ENCODE measurements at regions not wholly inside any gene's neighbourhood (a gene's known extent, or its start where the extent isn't known, plus 50 kb on each side); places are given as distances from the start of the nearest gene placed in this dataset.

- Histone ChIP-seq H2AK5ac (ENCODE audit: low read depth, low read length) (no peak overlapping the region; the same call in 1 of the 2 replicates), H3K27me3 (ENCODE audit: control insufficient read depth, insufficient read depth, low read length) (no peaks in the 10 kb centered on the region), H3K23ac (ENCODE audit: low read depth, low read length) (no peak overlapping the region), H3K79me1 (ENCODE audit: low read depth in 1 of 2, low read length in 2 of 2) (no peaks in the 10 kb centered on the region), H2AK9ac (replicated peaks; ENCODE audit: low read depth, low read length, poor library complexity) (no peak overlapping the region), H3K36me3 (ENCODE audit: control insufficient read depth, insufficient read depth, low read length) (no peaks in the 10 kb centered on the region), H2BK15ac (ENCODE audit: low read depth, low read length) (no peak overlapping the region), H2BK5ac (ENCODE audit: low read depth, low read length, poor library complexity, severe bottlenecking) (no peak overlapping the region), H4K20me1 (ENCODE audit: insufficient read depth, low read length) (no peaks in the 10 kb centered on the region), H3K9me3 (ENCODE audit: control insufficient read depth, insufficient read depth, low read length) (no peaks in the 10 kb centered on the region), H3K9ac (ENCODE audit: low read depth, low read length) (no peak overlapping the region), H3K4me3 (ENCODE audit: insufficient read depth, low read depth, low read length) (no peak overlapping the region), H3K56ac (ENCODE audit: extremely low read depth, insufficient read depth, low read length) (no peak overlapping the region), H3K4me1 (ENCODE audit: control insufficient read depth, insufficient read depth, low read length) (no peaks in the 10 kb centered on the region), H2BK20ac (ENCODE audit: low read depth, low read length) (no peak overlapping the region), H2BK120ac (ENCODE audit: low read depth, low read length) (no peak overlapping the region), H3K14ac (replicated peaks; ENCODE audit: low read depth, low read length) (no peak overlapping the region), H4K91ac (ENCODE audit: insufficient read depth, low read depth, low read length) (no peak overlapping the region), H3K18ac (ENCODE audit: low read depth, low read length) (no peak overlapping the region), H3K27ac (ENCODE audit: insufficient read depth, low read length) (no peak overlapping the region), H3K4me2 (ENCODE audit: low read depth, low read length) (no peak overlapping the region), H4K8ac (ENCODE audit: low read depth in 2 of 2, low read length in 2 of 2) (no peak overlapping the region), H3K9me1 (ENCODE audit: insufficient read depth, low read length) (no peaks in the 10 kb centered on the region), H3K4ac (ENCODE audit: low read depth, low read length) (no peak overlapping the region), H4K5ac (ENCODE audit: low read depth, low read length) (no peak overlapping the region), H2AFZ (replicated peaks; ENCODE audit: low read length, poor library complexity) (no peak overlapping the region)
- POLR2A ChIA-PET (ENCODE audit: unreplicated experiment), result no interaction called here
- CTCF ChIA-PET, result interaction anchor here (0.6 kb wide), 1 partner anchor 13 kb away, joined by 4 read pairs; no protein-coding TSS in a partner anchor
- ATAC-seq (ENCODE audit: low read depth) (no peak), DNase-seq (no peak)
- TF ChIP-seq MAZ (IDR thresholded peaks at IDR 0.05; ENCODE audit: borderline replicate concordance, low read depth, low read length) (no peak), USF2 (IDR thresholded peaks at IDR 0.05; ENCODE audit: low read depth, low read length) (no peak), BHLHE40 (IDR thresholded peaks at IDR 0.05; ENCODE audit: low read depth, low read length) (no peak), CTCF (conservative IDR thresholded peaks at IDR 0.05; ENCODE audit: low read depth, low read length) (no peak), RAD21 (IDR thresholded peaks at IDR 0.05; ENCODE audit: low read length) (no peak), MXI1 (IDR thresholded peaks at IDR 0.05; ENCODE audit: borderline replicate concordance, low read depth, low read length) (no peak), CEBPB (IDR thresholded peaks at IDR 0.05; ENCODE audit: low read depth, low read length) (no peak), MAFK (IDR thresholded peaks at IDR 0.05; ENCODE audit: low read depth, low read length) (no peak), RCOR1 (IDR thresholded peaks at IDR 0.05; ENCODE audit: insufficient replicate concordance, low read length) (no peak), RFX5 (IDR thresholded peaks at IDR 0.05; ENCODE audit: low read depth, low read length) (no peak), CHD1 (IDR thresholded peaks at IDR 0.05; ENCODE audit: low read depth, low read length) (no peak), SMC3 (IDR thresholded peaks at IDR 0.05; ENCODE audit: low read depth, low read length) (no peak), POLR2A (IDR thresholded peaks at IDR 0.05; ENCODE audit: low read depth, low read length) (no peak), FOS (IDR thresholded peaks at IDR 0.05; ENCODE audit: low read depth, low read length) (no peak), NFE2L2 (IDR thresholded peaks at IDR 0.05; ENCODE audit: low read depth, low read length) (no peak)
- TF ChIP-seq, protein P1, sequence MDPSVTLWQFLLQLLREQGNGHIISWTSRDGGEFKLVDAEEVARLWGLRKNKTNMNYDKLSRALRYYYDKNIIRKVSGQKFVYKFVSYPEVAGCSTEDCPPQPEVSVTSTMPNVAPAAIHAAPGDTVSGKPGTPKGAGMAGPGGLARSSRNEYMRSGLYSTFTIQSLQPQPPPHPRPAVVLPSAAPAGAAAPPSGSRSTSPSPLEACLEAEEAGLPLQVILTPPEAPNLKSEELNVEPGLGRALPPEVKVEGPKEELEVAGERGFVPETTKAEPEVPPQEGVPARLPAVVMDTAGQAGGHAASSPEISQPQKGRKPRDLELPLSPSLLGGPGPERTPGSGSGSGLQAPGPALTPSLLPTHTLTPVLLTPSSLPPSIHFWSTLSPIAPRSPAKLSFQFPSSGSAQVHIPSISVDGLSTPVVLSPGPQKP (IDR thresholded peaks at IDR 0.05; ENCODE audit: borderline replicate concordance, low read depth, low read length), result no peak
- dilution Hi-C loops (cut with HindIII; ENCODE audit: low sequenced_read_pairs, unreplicated experiment) (no loop called here), intact Hi-C loops (cut with micrococcal nuclease) (loop anchor here (10.0 kb wide), 1 partner anchor 400 kb away; no protein-coding TSS in a partner anchor), in situ Hi-C loops (cut with MboI; ENCODE audit: low sequenced_read_pairs) (no loop called here)
- WGBS, 2 experiments (ENCODE audit: extremely low coverage in 2 of 2, insufficient read length in 1 of 2), result no CpG with 5 or more reads among the region's 2 CpGs
- no TSS peak for BruUV-seq (replicated peaks)
Measured at GRCh38 chr9:2324742-2325141, 296.8 kb upstream of the VLDLR start.

Measured in IMR-90 (cell line).